ENCODE measurements at regions not wholly inside any gene's neighbourhood (a gene's known extent, or its start where the extent isn't known, plus 50 kb on each side); places are given as distances from the start of the nearest gene placed in this dataset.

GRCh38 chr5:15383469-15383868 is 116.5 kb upstream of the FBXL7 start:
- TF ChIP-seq EP300 (IDR thresholded peaks at IDR 0.05; ENCODE audit: borderline replicate concordance in 1 of 2, low read depth in 2 of 2, low read length in 2 of 2) = no peak
- no peak for TF ChIP-seq USF2 (IDR thresholded peaks at IDR 0.05; ENCODE audit: low read length)
- TF ChIP-seq RNF2 (IDR thresholded peaks at IDR 0.05; ENCODE audit: borderline replicate concordance, low read depth, low read length, missing control alignments, poor library complexity, severe bottlenecking) = no peak
- TF ChIP-seq CTCF (IDR thresholded peaks at IDR 0.05; ENCODE audit: control extremely low read depth in 1 of 3, insufficient read depth in 1 of 3, low read depth in 1 of 3, low read length in 3 of 3) = peak in 2 of 3 experiments; percentile 68 to 70; a peak in 3 of 4 replicates
- no peak for TF ChIP-seq JUN (IDR thresholded peaks at IDR 0.05; ENCODE audit: low read depth, low read length)
- no peak for TF ChIP-seq SAP30 (IDR thresholded peaks at IDR 0.05; ENCODE audit: insufficient read depth, insufficient replicate concordance, low read length)
- no peak for TF ChIP-seq YY1 (IDR thresholded peaks at IDR 0.05; ENCODE audit: low read depth, low read length)
- TF ChIP-seq MAX (IDR thresholded peaks at IDR 0.05) = no peak
- no peak for TF ChIP-seq NRF1 (IDR thresholded peaks at IDR 0.05; ENCODE audit: low read depth, low read length)
- no peak for TF ChIP-seq POLR2A (IDR thresholded peaks at IDR 0.05; ENCODE audit: control extremely low read depth in 1 of 2, low read depth in 2 of 2, low read length in 2 of 2)
- no peak for TF ChIP-seq NANOG (IDR thresholded peaks at IDR 0.05; ENCODE audit: insufficient read depth, low read depth, low read length, poor library complexity, severe bottlenecking)
- TF ChIP-seq POLR2AphosphoS5 (IDR thresholded peaks at IDR 0.05; ENCODE audit: low read depth, low read length) = no peak

Data from H1 (cell line).